Skeletal muscle cell (primary cell): ENCODE measurements at regions not wholly inside any gene's neighbourhood (a gene's known extent, or its start where the extent isn't known, plus 50 kb on each side); places are given as distances from the start of the nearest gene placed in this dataset.
A peak's percentile ranks its signal among the peaks of the same experiment; 100 is the strongest.
"Not testable (repeated sequence)": the region's sequence is repeated elsewhere in the genome, so short reads cannot be mapped to it uniquely, and the experiment has no call there.

ENCODE experiments used
- DNase-seq: peaks from one replicate; pipeline ENCODE4 v3.0.0-alpha.2; 2010; ENCODE audit warnings: low read depth
- H3K4me3 ChIP-seq: 2 replicates; pipeline ENCODE4 v1.5.1; 2011; ENCODE audit warnings: low read depth, mild to moderate bottlenecking, control low read depth, low read length, moderate library complexity

GRCh38 chr11:12585861-12586260, 88.4 kb upstream of the TEAD1 start:
- DNase-seq, result no peak
- no peak overlapping the region for H3K4me3 ChIP-seq

- no peak overlapping the region for H3K4me3 ChIP-seq
- DNase-seq, result no peak
Observed at GRCh38 chr11:12587333-12587991, 86.8 kb upstream of the TEAD1 start.

- H3K4me3 ChIP-seq, result no peak overlapping the region
- no peak for DNase-seq
Observed at GRCh38 chr11:12591706-12592105, 82.5 kb upstream of the TEAD1 start.

GRCh38 chr11:12592283-12592682, 81.9 kb upstream of the TEAD1 start:
- no peak overlapping the region for H3K4me3 ChIP-seq

GRCh38 chr11:12595089-12595847, 79.0 kb upstream of the TEAD1 start:
- not testable (repeated sequence) for H3K4me3 ChIP-seq, DNase-seq

More at GRCh38 chr11:12592283-12592682, 81.9 kb upstream of the TEAD1 start:
- DNase-seq, result no peak

GRCh38 chr11:12598330-12599256, 75.6 kb upstream of the TEAD1 start:
- no peak for DNase-seq
- no peak overlapping the region for H3K4me3 ChIP-seq

GRCh38 chr11:12599408-12600143, 74.6 kb upstream of the TEAD1 start:
- H3K4me3 ChIP-seq, result no peak overlapping the region
- no peak for DNase-seq

- no peak overlapping the region for H3K4me3 ChIP-seq
- DNase-seq, result no peak
Observed at GRCh38 chr11:12600829-12601228, 73.4 kb upstream of the TEAD1 start.

GRCh38 chr11:12602421-12602820, 71.8 kb upstream of the TEAD1 start:
- H3K4me3 ChIP-seq, result no peak overlapping the region
- no peak for DNase-seq

GRCh38 chr11:12603143-12604088, 70.8 kb upstream of the TEAD1 start:
- DNase-seq, result no peak
- no peak overlapping the region for H3K4me3 ChIP-seq

- DNase-seq, result no peak
- no peak overlapping the region for H3K4me3 ChIP-seq
Observed at GRCh38 chr11:12604557-12605153, 69.6 kb upstream of the TEAD1 start.

- DNase-seq, result peak; percentile 49
- no peak overlapping the region for H3K4me3 ChIP-seq
Observed at GRCh38 chr11:12606597-12606996, 67.6 kb upstream of the TEAD1 start.

GRCh38 chr11:12608678-12609077, 65.5 kb upstream of the TEAD1 start:
- not testable (repeated sequence) for DNase-seq, H3K4me3 ChIP-seq

- DNase-seq, result no peak
- no peak overlapping the region for H3K4me3 ChIP-seq
Observed at GRCh38 chr11:12611352-12611751, 62.9 kb upstream of the TEAD1 start.

GRCh38 chr11:12617632-12618031, 56.6 kb upstream of the TEAD1 start:
- H3K4me3 ChIP-seq, result no peak overlapping the region
- no peak for DNase-seq

- no peak for DNase-seq
- no peak overlapping the region for H3K4me3 ChIP-seq
Observed at GRCh38 chr11:12618743-12619540, 55.3 kb upstream of the TEAD1 start.

GRCh38 chr11:12623869-12624268, 50.4 kb upstream of the TEAD1 start:
- H3K4me3 ChIP-seq, result no peak overlapping the region
- DNase-seq, result no peak
